WERI-Rb-1 (cell line): ENCODE measurements at regions not wholly inside any gene's neighbourhood (a gene's known extent, or its start where the extent isn't known, plus 50 kb on each side); places are given as distances from the start of the nearest gene placed in this dataset.

ENCODE experiments used
- DNase-seq: peaks from one replicate; pipeline ENCODE4 v3.0.0-alpha.2; 2020
- H3K27ac ChIP-seq: fragments of 250-450 bp; sonication (Bioruptor Pico); 2 replicates; pipeline ENCODE4 v1.5.1; 2020; ENCODE audit warnings: mild to moderate bottlenecking, moderate library complexity
- H3K27me3 ChIP-seq: fragments of 250-450 bp; sonication (Bioruptor Pico); 2 replicates; pipeline ENCODE4 v1.5.1; 2021; ENCODE audit warnings: mild to moderate bottlenecking, low read depth, moderate library complexity; ENCODE audit not compliant: insufficient read depth, severe bottlenecking
- H3K36me3 ChIP-seq: fragments of 250-450 bp; sonication (Bioruptor Pico); 2 replicates; pipeline ENCODE4 v1.5.1; 2020; ENCODE audit warnings: mild to moderate bottlenecking, moderate library complexity
- H3K4me3 ChIP-seq: 2 replicates; pipeline ENCODE4 v1.5.1; 2011; ENCODE audit warnings: low read depth, mild to moderate bottlenecking, control low read depth, low read length
- H3K9me3 ChIP-seq: fragments of 250-450 bp; sonication (Bioruptor Pico); 2 replicates; pipeline ENCODE4 v1.5.1; 2021; ENCODE audit warnings: mild to moderate bottlenecking, moderate library complexity; ENCODE audit not compliant: severe bottlenecking
- TF ChIP-seq, protein P1 (sequence below): IDR thresholded peaks from 2 replicates; pipeline ENCODE4 v1.5.1; 2011; ENCODE audit warnings: low read depth, mild to moderate bottlenecking, control low read depth, inconsistent platforms, low read length

- Histone ChIP-seq H3K4me3 (no peak overlapping the region), H3K27me3 (no peaks in the 10 kb centered on the region), H3K9me3 (no peaks in the 10 kb centered on the region), H3K36me3 (no peaks in the 10 kb centered on the region), H3K27ac (no peak overlapping the region)
- TF ChIP-seq, protein P1, sequence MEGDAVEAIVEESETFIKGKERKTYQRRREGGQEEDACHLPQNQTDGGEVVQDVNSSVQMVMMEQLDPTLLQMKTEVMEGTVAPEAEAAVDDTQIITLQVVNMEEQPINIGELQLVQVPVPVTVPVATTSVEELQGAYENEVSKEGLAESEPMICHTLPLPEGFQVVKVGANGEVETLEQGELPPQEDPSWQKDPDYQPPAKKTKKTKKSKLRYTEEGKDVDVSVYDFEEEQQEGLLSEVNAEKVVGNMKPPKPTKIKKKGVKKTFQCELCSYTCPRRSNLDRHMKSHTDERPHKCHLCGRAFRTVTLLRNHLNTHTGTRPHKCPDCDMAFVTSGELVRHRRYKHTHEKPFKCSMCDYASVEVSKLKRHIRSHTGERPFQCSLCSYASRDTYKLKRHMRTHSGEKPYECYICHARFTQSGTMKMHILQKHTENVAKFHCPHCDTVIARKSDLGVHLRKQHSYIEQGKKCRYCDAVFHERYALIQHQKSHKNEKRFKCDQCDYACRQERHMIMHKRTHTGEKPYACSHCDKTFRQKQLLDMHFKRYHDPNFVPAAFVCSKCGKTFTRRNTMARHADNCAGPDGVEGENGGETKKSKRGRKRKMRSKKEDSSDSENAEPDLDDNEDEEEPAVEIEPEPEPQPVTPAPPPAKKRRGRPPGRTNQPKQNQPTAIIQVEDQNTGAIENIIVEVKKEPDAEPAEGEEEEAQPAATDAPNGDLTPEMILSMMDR, result no peak
- no peak for DNase-seq
Measured at GRCh38 chr3:69474186-69474585, 88.3 kb upstream of the FRMD4B start.

GRCh38 chr3:69472093-69472492 lies 86.2 kb upstream of the FRMD4B start:
- TF ChIP-seq, protein P1, result no peak
- H3K36me3 ChIP-seq, result no peaks in the 10 kb centered on the region
- DNase-seq, result no peak
- H3K27me3 ChIP-seq, result no peaks in the 10 kb centered on the region
- H3K27ac ChIP-seq, result no peak overlapping the region
- no peaks in the 10 kb centered on the region for H3K9me3 ChIP-seq
- no peak overlapping the region for H3K4me3 ChIP-seq

- H3K27me3 ChIP-seq, result no peaks in the 10 kb centered on the region
- H3K27ac ChIP-seq, result no peak overlapping the region
- DNase-seq, result no peak
- no peak overlapping the region for H3K4me3 ChIP-seq
- H3K9me3 ChIP-seq, result no peaks in the 10 kb centered on the region
- no peaks in the 10 kb centered on the region for H3K36me3 ChIP-seq
- TF ChIP-seq, protein P1, result no peak
Measured at GRCh38 chr3:69463531-69463930, 77.6 kb upstream of the FRMD4B start.

GRCh38 chr3:69462826-69463100 lies 76.9 kb upstream of the FRMD4B start:
- Histone ChIP-seq H3K27me3 (no peaks in the 10 kb centered on the region), H3K27ac (no peak overlapping the region), H3K4me3 (no peak overlapping the region), H3K36me3 (no peaks in the 10 kb centered on the region), H3K9me3 (no peaks in the 10 kb centered on the region)
- no peak for DNase-seq
- TF ChIP-seq, protein P1, result no peak

DNA sequence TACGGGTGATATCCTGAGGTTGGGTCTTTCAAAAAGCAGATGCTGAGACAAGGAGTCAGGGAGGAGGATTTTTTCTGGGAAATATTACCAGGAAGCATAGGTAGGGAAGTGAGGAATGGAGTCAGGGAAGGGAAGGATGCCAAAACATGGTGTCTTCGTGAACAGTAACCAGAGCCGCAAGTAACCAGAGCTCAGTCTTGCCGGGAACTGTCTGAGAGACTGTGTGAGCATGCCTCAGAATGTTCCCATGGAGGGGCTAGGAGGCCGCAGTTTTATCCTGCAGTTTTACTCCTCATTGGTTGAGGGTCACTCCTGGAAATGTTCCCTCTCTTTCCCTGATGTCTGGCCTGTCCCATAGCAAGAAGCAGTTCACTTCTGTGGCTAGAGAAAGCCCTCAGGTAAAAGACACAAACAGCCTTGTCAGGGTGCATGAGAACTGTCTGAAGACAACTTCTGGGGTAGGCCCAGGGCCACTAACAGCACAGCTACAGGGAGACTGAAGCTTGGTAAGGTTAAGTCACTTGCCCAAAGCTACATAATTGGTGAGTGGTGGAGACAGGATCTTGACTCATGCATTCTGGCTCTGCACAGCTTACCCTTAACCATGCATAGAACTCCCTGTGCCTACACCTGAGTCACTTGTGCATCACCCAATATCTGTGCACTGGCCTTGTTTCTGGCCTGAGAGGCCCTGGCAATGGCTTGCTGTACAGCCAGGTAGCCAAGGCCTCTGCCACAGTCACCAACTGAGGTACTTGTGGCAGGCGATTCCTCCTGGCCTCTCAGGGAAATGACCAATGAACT lies 76.3 kb upstream of the FRMD4B start:
- TF ChIP-seq, protein P1, result no peak
- no peak for DNase-seq
- no peak overlapping the region for H3K27ac ChIP-seq
- H3K36me3 ChIP-seq, result no peaks in the 10 kb centered on the region
- no peaks in the 10 kb centered on the region for H3K27me3 ChIP-seq
- no peaks in the 10 kb centered on the region for H3K9me3 ChIP-seq
- no peak overlapping the region for H3K4me3 ChIP-seq

GRCh38 chr3:69460034-69460433 lies 74.1 kb upstream of the FRMD4B start:
- Histone ChIP-seq H3K27me3 (no peaks in the 10 kb centered on the region), H3K9me3 (peaks cover under 1% of the 10 kb centered on the region), H3K4me3 (no peak overlapping the region), H3K27ac (no peak overlapping the region), H3K36me3 (no peaks in the 10 kb centered on the region)
- TF ChIP-seq, protein P1, result no peak
- no peak for DNase-seq
